HL-60 (cell line): ENCODE measurements at regions not wholly inside any gene's neighbourhood (a gene's known extent, or its start where the extent isn't known, plus 50 kb on each side); places are given as distances from the start of the nearest gene placed in this dataset.

Experiments
- CTCF ChIP-seq: IDR thresholded peaks from one replicate; pipeline ENCODE4 v1.5.1; 2011; ENCODE audit warnings: low read length, control low read depth, inconsistent platforms; ENCODE audit not compliant: insufficient read depth
- POLR2AphosphoS5 ChIP-seq: IDR thresholded peaks from 2 replicates; pipeline ENCODE4 v1.6.1; 2012; ENCODE audit warnings: low read depth

GRCh38 chr6:4437342-4437741 is 302.0 kb upstream of the ECI2 start:
- TF ChIP-seq CTCF (no peak), POLR2AphosphoS5 (no peak)
